RKO (cell line): ENCODE measurements at regions not wholly inside any gene's neighbourhood (a gene's known extent, or its start where the extent isn't known, plus 50 kb on each side); places are given as distances from the start of the nearest gene placed in this dataset.

Experiments
- DNase-seq: peaks from one replicate; pipeline ENCODE4 v3.0.0-alpha.2; 2016; ENCODE audit warnings: low spot score

DNA sequence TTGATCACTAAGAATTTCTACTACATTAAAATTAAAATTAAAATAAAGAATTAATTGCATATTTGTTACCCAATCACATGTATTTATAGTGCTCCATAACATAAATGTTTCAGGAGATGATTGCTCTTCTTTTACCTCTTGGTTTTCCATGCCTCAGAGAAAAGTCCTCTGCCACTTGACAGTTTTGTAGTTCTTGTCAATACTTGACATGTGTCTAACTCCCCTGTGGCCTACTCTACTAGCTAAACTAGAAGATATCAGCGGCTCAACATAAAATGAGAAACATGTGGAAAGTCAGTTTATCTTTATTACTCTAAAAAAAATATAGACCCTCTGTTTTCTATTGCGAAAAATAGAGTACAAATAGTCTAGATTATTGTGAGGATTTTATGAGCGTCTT lies 650.6 kb upstream of the NUDT12 start:
- no peak for DNase-seq

- no peak for DNase-seq
Measured at GRCh38 chr5:104199771-104200170, 637.2 kb upstream of the NUDT12 start.

- DNase-seq: no peak
Measured at GRCh38 chr5:104198156-104198555, 635.6 kb upstream of the NUDT12 start.

DNA sequence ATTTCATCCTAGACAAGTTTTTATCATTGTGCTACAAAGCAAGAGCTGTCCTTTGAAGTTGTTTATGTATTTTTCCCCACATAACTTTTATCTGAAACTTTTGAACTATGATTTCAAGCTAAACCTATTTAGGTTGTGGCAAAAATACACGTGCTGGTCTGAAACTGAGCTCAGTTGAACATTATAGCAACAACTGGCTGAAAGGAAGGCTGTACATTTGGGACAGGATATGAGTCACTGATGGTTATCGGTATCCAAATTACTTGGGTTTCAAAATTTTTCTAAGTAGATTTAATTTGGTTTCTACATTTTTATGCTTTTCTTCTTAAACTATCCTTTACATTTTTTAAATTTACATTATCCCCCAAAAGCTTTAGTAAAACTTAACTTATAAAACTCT lies 627.3 kb upstream of the NUDT12 start:
- DNase-seq: no peak

DNA sequence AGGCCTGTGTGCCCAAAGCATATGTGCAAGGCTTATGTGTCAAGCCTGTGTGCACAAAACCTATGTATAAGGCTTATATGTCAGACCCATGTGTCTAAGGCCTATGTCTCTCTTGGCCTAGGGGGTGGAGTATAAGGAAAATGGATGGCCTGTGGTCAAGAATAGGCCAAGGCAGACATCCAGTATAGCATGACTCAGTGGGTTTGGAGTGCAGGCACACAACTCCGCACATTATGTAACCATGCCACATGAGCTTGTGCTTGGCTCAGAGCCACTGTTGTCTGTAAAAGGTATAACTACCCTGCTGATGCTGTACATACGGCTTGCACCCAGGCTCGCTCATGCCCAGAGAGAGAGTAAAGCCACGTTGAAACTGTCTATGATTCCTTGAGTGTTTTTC lies 626.4 kb upstream of the NUDT12 start:
- DNase-seq: no peak

- no peak for DNase-seq
Measured at GRCh38 chr5:104187656-104188055, 625.1 kb upstream of the NUDT12 start.

DNA sequence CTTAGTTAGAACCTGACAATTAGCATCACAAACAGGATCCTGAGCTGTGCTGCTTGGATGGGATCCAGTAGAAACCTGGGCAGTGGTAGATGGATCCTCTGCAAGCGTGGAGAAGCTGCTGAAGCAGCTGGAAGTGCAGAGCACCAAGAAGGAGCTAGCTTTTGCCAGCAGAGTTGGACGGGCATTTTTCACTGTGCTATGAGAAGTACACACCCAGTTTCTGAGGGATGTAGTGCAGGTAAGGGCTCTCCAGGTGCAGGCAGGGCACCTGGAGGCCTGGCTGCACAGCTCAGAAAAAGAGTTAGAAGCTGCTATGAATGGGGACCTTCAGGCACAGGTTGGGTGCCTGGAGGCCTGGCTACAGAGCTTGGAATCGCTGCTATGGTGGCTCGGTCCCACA lies 623.9 kb upstream of the NUDT12 start:
- no peak for DNase-seq

- DNase-seq: peak; percentile 15
Measured at GRCh38 chr5:104186100-104186499, 623.5 kb upstream of the NUDT12 start.

GRCh38 chr5:104184264-104184663 lies 621.7 kb upstream of the NUDT12 start:
- no peak for DNase-seq

- DNase-seq: peak; percentile 89
Measured at GRCh38 chr5:104178829-104179456, 616.4 kb upstream of the NUDT12 start.

- DNase-seq: no peak
Measured at GRCh38 chr5:104178066-104178465, 615.5 kb upstream of the NUDT12 start.

DNA sequence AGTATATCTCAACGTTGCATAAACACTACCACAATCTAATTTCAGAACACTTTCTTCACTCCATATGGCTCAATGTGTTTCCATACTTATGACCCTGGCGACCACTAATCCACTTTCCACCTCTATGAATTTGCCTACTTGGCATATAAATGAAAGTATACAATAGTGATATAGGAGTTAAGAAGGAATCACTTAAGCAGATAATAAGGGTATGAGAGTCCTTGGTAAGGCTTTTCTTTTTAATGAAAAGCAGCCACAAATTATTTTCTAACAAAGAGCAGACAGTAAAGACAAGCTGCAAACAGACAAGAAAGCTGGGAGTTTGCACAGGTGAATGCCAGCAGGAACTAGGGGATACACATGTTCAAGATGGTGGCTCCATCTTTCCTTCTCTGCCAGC lies 615.1 kb upstream of the NUDT12 start:
- no peak for DNase-seq

DNA sequence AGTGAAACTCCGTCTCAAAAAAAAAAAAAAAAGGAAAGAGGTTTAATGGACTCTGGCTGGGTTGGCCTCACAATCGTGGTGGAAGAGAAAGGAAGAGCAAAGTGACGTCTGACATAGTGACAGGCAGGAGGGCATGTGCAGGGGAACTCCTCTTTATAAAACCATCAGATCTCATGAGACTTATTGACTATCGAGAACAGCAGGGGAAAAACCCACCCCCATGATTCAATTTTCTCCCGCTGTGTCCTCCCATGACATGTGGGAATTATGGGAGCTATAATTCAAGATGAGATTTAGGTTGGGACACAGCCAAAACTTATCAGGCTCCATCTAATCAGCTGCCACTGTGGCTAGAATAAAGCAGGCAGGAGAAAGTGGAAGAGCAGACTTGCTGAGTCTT lies 610.4 kb upstream of the NUDT12 start:
- DNase-seq: no peak

DNA sequence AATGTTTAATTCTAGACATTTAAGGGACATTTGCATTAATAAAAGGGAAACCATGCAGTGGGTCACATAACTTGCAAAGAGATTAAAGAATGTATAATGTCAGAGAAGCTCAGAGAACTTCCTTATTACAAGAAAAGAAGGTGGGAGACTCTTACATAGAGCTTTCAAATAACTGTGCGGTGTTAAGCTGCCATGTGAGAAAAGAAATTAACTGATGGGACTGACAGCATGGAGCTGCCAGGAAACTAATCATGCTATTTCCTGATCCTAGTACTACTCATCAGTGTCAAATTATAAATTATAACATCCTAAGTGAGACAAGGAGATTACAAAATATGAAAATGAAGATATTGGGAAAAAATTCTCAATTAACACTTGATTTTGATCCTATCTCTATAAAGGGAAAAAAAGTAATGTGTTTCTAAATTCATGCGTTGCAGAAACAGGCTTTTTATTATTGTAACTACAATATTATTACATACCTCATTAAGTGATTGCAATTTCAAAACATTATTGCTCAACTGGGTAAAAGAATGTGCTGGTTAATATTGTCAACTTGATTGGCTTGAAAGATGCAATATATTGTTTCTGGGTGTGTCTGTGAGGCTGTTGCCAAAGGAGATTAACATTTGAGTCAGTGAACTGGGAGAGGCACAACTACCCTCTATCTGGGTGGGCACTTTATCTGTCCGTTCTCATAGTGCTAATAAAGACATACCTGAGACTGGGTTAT lies 609.5 kb upstream of the NUDT12 start:
- no peak for DNase-seq

- no peak for DNase-seq
Measured at GRCh38 chr5:104170926-104171325, 608.3 kb upstream of the NUDT12 start.

DNA sequence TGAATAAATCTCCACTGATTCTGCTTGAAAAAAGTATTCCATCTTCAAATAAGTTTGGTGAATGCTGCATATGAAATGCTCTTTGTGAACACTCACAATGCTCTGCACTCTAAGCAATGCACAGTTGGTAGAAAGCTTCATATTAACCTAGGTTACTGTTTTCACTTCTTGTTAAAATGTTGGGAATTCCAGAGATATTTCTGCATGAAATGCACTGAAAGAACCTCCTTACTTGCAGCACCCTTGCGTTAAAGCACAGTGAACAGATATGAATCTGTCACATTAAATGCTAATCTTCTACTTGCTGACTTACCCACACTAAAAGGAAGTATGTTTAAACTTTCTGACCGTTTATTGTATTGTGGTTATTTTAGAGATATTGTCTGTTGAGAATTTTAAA lies 584.1 kb upstream of the NUDT12 start:
- no peak for DNase-seq

- no peak for DNase-seq
Measured at GRCh38 chr5:104139840-104140239, 577.3 kb upstream of the NUDT12 start.

DNA sequence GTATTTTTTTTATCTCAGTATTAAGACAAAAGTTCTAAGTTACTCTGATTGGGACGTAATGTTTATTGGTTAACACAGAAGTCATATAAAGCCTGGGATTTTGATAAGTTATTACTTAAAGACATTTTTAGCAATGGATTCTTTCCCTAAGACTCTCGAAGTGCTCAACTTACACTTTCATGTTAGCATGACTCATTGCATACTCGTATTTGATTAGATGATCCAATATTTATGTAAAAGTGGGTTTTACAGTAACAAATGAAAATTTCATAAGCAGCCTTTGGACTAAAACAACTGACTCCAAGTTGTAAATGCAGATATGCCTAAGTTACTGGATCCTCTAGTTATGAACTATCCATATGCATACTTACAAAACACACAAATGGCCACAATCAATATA lies 567.7 kb upstream of the NUDT12 start:
- DNase-seq: peak; percentile 3

DNA sequence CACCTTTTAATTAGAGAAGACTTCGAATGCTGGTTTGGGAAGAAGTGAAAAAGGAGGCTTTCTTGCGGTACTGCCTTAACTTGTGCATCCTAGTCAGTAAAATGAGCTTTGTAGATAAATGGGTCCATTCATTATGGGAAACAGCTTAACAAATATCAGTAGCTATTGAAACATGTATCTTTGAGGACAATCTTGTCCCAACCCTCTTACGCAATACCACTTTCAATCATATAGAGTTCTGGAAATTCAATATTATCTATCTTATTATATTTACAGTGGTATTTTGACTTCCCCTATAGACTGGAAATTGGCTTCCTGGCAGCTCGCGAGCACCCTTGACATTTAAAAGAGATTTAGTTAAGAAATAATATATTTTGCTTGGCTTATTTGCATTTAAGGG lies 565.8 kb upstream of the NUDT12 start:
- DNase-seq: no peak

GRCh38 chr5:104126980-104127379 lies 564.4 kb upstream of the NUDT12 start:
- DNase-seq: peak; percentile 7

GRCh38 chr5:104119529-104119928 lies 556.9 kb upstream of the NUDT12 start:
- no peak for DNase-seq

DNA sequence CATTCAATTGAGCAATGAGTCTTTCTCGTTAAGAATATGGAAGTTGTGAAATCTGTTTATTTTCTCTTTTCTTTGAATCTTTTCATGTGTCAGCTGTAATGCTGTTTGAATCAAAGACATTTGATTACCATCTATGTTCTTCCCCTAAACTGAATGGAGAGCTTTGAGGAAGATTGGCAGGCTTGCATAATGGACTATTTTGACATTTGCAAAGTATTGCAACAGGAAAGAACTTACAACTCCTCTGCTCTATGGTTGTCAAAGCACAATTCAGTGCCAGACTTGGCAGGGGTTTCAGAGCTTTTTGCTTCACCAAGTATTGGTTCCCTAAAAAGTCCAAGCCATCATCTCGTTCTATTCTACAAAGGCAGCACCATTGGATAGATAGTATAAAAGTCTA lies 549.0 kb upstream of the NUDT12 start:
- DNase-seq: no peak

DNA sequence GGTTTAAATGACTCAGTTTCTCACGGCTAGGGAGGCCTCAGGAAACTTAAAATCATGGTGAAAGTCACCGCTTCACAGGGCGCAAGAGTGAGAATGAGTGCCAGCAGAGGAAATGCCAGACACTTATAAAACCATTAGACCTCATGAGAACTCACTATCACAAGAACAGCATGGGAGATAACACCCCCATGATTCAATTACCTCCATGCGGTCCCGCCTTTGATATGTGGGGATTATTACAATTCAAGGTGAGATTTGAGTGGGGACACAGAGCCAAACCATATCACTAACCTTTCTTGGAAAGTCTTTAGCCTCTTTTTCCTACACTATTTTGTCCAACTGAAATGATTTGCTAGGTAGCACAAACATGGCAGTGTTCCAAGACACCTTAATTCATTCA lies 533.9 kb upstream of the NUDT12 start:
- DNase-seq: no peak

- no peak for DNase-seq
Measured at GRCh38 chr5:104095527-104095926, 532.9 kb upstream of the NUDT12 start.
